Mammary epithelial cell (primary cell): ENCODE measurements at regions not wholly inside any gene's neighbourhood (a gene's known extent, or its start where the extent isn't known, plus 50 kb on each side); places are given as distances from the start of the nearest gene placed in this dataset.
"Not testable (repeated sequence)": the region's sequence is repeated elsewhere in the genome, so short reads cannot be mapped to it uniquely, and the experiment has no call there.

Experiments
- CTCF ChIP-seq, 2 donors: IDR thresholded peaks in 1 of 2; conservative IDR thresholded peaks in 1 of 2; 2 replicates each; pipeline ENCODE4 v1.5.1; 2011 to 2012; ENCODE audit warnings: inconsistent platforms in 2 of 2, low read length in 2 of 2, mild to moderate bottlenecking in 2 of 2, control low read depth in 1 of 2, low read depth in 1 of 2; ENCODE audit not compliant: insufficient read depth in 1 of 2; ENCODE audit errors: extremely low read depth in 1 of 2
- EZH2 ChIP-seq: IDR thresholded peaks from 2 replicates; pipeline ENCODE4 v1.6.1; 2012; ENCODE audit warnings: low read length, inconsistent platforms, borderline replicate concordance

GRCh38 chr9:64071358-64072253 is 1213.4 kb downstream of the FOXD4L5 start:
- not testable (repeated sequence) for TF ChIP-seq CTCF (conservative IDR thresholded peaks at IDR 0.05 in 1 of 2, IDR thresholded peaks at IDR 0.05 in 1 of 2; ENCODE audit: extremely low read depth in 1 of 2, insufficient read depth in 1 of 2, low read depth in 1 of 2, low read length in 2 of 2); EZH2
